Left lung (tissue), 4 donors: ENCODE measurements at regions not wholly inside any gene's neighbourhood (a gene's known extent, or its start where the extent isn't known, plus 50 kb on each side); places are given as distances from the start of the nearest gene placed in this dataset.

Experiments used
- ATAC-seq: fragments of 200-7000 bp; cut with Tn5 transposase; one replicate; pipeline ENCODE4 v1.9.1; 2020; ENCODE audit warnings: moderate library complexity
- DNase-seq, 4 donors: peaks; one replicate each; pipeline ENCODE4 v3.0.0-alpha.2; 2013 to 2020
- H3K27ac ChIP-seq, 2 donors: fragments of 200-600 bp; sonication (generic) in 1 of 2; one replicate each; pipeline versions ENCODE4 v1.5.0 to v1.8.0; 2020 to 2021
- H3K27me3 ChIP-seq, 2 donors: fragments of 200-600 bp; sonication (generic) in 1 of 2; one replicate each; pipeline versions ENCODE4 v1.5.0 to v1.8.0; 2020 to 2021
- H3K36me3 ChIP-seq, 2 donors: fragments of 200-600 bp; sonication (generic) in 1 of 2; one replicate each; pipeline versions ENCODE4 v1.5.0 to v1.8.0; 2020 to 2021
- H3K4me1 ChIP-seq, 2 donors: fragments of 200-600 bp; one replicate each; pipeline ENCODE4 v1.8.0; 2021
- H3K4me3 ChIP-seq, 2 donors: fragments of 200-600 bp; sonication (generic) in 1 of 2; one replicate each; pipeline versions ENCODE4 v1.5.0 to v1.8.0; 2020 to 2021; ENCODE audit warnings: mild to moderate bottlenecking in 1 of 2
- H3K9me3 ChIP-seq, 2 donors: fragments of 200-600 bp; sonication (generic) in 1 of 2; one replicate each; pipeline versions ENCODE4 v1.5.0 to v1.8.0; 2020 to 2021
- intact Hi-C, 2 donors: fragments of 100-400 bp; cut with DNase I; formaldehyde crosslinking; loops; one replicate each; pipeline versions ENCODE4 v1.11.2 to v1.14.2; 2022
- TF ChIP-seq, protein P1 (sequence below), 2 donors: fragments of 200-600 bp; sonication (generic) in 1 of 2; IDR thresholded peaks; one replicate each; pipeline versions ENCODE4 v1.5.0 to v1.8.0; 2021; ENCODE audit warnings: antibody characterized with exemption in 2 of 2
- donor health status: DM: no; HTN: yes; CAD: no.
- donor health status: DM: no; HTN: no; CAD: no.

DNA sequence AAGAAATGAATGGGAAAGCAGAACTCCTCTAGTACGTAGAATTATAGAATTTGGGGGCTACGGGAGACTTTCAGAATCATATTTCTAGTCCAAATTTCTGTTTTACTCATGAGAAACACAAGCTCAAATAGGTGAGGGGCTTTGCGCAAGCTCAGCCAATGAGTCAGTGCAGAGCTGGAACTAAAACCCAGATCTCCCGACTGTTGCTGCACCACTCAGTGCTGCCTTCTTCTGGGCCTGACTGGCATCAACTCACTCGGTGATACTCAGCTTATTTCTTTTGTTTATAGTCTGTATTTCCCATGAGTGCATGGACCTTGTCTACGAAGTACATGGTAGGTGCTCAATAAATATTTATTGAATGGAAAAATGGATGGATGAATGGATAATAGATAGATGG lies 280.2 kb downstream of the CDK5RAP2 start:
- H3K27ac ChIP-seq = no peak overlapping the region
- H3K4me1 ChIP-seq = no peaks in the 10 kb centered on the region
- no peak for DNase-seq
- TF ChIP-seq, protein P1, sequence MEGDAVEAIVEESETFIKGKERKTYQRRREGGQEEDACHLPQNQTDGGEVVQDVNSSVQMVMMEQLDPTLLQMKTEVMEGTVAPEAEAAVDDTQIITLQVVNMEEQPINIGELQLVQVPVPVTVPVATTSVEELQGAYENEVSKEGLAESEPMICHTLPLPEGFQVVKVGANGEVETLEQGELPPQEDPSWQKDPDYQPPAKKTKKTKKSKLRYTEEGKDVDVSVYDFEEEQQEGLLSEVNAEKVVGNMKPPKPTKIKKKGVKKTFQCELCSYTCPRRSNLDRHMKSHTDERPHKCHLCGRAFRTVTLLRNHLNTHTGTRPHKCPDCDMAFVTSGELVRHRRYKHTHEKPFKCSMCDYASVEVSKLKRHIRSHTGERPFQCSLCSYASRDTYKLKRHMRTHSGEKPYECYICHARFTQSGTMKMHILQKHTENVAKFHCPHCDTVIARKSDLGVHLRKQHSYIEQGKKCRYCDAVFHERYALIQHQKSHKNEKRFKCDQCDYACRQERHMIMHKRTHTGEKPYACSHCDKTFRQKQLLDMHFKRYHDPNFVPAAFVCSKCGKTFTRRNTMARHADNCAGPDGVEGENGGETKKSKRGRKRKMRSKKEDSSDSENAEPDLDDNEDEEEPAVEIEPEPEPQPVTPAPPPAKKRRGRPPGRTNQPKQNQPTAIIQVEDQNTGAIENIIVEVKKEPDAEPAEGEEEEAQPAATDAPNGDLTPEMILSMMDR (IDR thresholded peaks at IDR 0.05) = no peak
- H3K4me3 ChIP-seq = no peak overlapping the region
- no peaks in the 10 kb centered on the region for H3K9me3 ChIP-seq
- no peaks in the 10 kb centered on the region for H3K36me3 ChIP-seq
- intact Hi-C loops = no loop called here
- no peaks in the 10 kb centered on the region for H3K27me3 ChIP-seq
- no peak for ATAC-seq

DNA sequence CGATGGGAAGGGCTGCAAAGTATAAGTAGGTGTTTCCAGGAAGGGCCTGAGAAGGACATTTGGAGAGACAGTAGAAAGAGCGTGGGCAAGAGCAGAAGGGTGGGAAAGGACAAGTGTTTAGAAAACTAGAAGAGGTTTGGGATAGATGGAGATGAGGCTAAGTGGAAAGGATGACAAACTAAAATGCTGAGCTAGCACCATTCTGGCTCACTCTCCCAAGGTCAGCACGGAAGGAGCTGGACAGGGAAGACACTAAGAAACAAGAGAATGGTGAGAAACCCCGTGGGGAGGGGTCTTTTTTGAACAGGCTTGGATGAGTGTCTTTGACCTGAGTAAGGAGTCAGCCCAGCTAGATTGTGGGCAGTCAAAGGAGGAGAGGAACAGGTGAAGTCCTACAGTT lies 286.0 kb downstream of the CDK5RAP2 start:
- intact Hi-C loops = no loop called here

DNA sequence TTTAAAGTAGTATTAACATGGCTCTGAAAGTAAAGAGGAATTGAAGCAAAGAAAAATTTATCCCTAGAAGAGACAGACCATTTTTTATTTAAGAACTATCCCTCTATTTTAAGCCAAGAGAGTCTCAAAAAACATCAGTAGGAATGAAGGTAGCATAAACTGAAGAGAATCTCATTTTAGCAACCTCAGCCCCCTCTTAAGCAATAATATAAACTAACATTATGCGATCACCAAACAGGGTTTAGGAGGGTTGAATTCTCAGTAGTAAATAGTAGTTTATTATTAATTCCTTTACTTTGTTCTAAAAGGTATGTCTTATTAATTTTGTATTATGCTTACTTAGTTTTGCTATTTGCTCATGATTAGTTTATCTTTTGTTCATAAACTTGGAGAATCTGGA lies 287.4 kb downstream of the CDK5RAP2 start:
- H3K27ac ChIP-seq = no peak overlapping the region
- H3K27me3 ChIP-seq = no peaks in the 10 kb centered on the region
- ATAC-seq (no peak), DNase-seq (no peak)
- intact Hi-C loops = no loop called here
- H3K4me3 ChIP-seq = no peak overlapping the region
- no peaks in the 10 kb centered on the region for H3K9me3 ChIP-seq
- H3K4me1 ChIP-seq = no peaks in the 10 kb centered on the region
- H3K36me3 ChIP-seq = no peaks in the 10 kb centered on the region
- TF ChIP-seq, protein P1 (IDR thresholded peaks at IDR 0.05) = no peak

More for the DNA sequence above, 286.0 kb downstream of the CDK5RAP2 start:
- H3K27ac ChIP-seq = no peak overlapping the region
- no peaks in the 10 kb centered on the region for H3K27me3 ChIP-seq
- no peaks in the 10 kb centered on the region for H3K4me1 ChIP-seq
- TF ChIP-seq, protein P1 (IDR thresholded peaks at IDR 0.05) = no peak
- no peaks in the 10 kb centered on the region for H3K36me3 ChIP-seq
- no peak for DNase-seq
- H3K9me3 ChIP-seq = no peaks in the 10 kb centered on the region
- ATAC-seq = no peak
- H3K4me3 ChIP-seq = no peak overlapping the region

DNA sequence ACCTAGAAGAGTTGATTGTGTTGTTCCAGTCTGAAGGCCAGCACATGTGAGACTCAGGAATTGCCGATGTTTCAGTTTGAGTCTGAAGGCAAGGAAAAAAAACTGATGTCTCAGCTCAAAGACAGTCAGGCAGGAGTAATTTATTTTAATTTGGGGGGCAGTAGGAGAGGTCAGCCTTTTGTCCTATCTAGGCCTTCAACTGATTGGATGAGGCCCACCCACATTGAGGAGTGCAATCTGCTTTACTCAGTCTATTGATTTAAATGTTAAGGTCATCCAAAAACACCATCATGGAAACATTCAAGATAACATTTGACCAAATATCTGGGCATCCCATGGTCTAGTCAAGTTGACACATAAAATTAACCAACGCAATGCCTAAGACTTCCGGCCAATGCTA lies 288.9 kb downstream of the CDK5RAP2 start:
- DNase-seq = no peak
- Histone ChIP-seq H3K9me3 (no peaks in the 10 kb centered on the region), H3K27ac (no peak overlapping the region), H3K36me3 (no peaks in the 10 kb centered on the region), H3K27me3 (no peaks in the 10 kb centered on the region), H3K4me1 (no peaks in the 10 kb centered on the region), H3K4me3 (no peak overlapping the region)
- ATAC-seq = no peak
- TF ChIP-seq, protein P1 (IDR thresholded peaks at IDR 0.05) = no peak
- intact Hi-C loops = no loop called here

DNA sequence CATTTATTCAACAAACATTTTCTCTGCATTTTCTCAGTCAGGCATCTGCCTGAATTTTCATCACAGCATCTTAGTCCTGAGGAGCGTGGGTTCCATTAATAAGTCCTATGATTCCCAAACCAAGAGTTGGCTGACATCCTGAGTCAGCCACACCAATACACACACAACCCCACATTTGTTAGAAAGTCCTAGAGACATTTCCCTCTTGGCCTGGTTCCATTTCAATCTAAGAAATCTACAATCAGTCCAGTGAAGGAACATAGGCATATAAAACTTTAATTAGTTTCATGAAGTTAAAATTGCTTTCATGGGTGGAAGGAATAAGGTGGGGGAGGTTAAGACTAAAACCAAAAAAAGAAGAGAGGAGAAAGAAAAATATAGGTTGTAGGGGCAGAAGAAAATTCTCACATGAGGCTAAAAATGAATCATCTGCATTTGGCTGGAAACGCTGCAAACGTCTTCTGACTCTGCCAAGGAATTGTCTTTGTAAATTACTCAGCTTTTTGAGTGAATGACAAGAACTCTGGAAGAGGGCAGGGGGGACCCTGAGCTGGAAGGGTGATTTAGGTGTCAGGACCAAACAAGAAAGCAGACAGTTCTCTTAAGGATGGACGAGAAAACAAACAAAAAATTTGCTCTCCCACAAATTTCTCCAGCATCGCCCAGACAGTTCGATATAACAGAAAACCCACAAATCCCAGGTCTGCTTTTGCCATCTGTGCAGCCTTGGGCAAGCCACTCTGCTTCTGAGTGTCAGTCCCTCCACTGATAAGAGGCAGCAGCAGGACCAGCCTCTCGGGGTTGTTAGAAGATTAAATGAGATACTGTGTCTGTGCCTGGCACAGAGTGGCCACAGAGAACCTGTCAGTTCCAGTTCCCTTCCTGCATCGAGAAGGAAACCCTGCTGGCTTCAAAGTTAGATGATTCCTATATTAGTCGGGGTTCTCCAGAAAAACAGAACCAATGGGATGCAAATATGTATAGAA lies 289.7 kb downstream of the CDK5RAP2 start:
- H3K27ac ChIP-seq = no peak overlapping the region
- H3K36me3 ChIP-seq = no peaks in the 10 kb centered on the region
- no peaks in the 10 kb centered on the region for H3K9me3 ChIP-seq
- ATAC-seq = no peak
- no peak for DNase-seq
- intact Hi-C loops = no loop called here
- TF ChIP-seq, protein P1 (IDR thresholded peaks at IDR 0.05) = no peak
- no peaks in the 10 kb centered on the region for H3K27me3 ChIP-seq
- no peaks in the 10 kb centered on the region for H3K4me1 ChIP-seq
- H3K4me3 ChIP-seq = no peak overlapping the region
